Fibroblast of skin of back (primary cell): ENCODE measurements at regions not wholly inside any gene's neighbourhood (a gene's known extent, or its start where the extent isn't known, plus 50 kb on each side); places are given as distances from the start of the nearest gene placed in this dataset.
"Not testable (repeated sequence)": the region's sequence is repeated elsewhere in the genome, so short reads cannot be mapped to it uniquely, and the experiment has no call there.

Source experiments
- DNase-seq: peaks from one replicate; pipeline ENCODE4 v3.0.0-alpha.2; 2013

DNA sequence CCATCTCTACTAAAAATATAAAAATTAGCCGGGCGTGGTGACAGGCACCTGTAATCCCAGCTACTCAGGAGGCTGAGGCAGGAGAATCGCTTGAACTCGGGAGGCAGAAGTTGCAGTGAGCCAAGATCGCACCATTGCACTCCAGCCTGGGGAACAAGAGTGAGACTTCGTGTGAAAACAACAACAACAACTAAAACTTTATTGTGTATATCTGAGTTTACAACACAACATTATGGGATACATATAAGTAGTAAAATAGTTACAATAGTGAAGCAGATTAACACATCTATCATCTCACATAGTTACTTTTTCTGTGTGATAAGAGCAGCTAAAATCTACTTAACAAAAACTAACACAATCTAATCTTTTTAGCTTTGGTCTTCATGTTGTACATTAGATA is 132.4 kb upstream of the KLF6 start:
- DNase-seq = not testable (repeated sequence)

DNA sequence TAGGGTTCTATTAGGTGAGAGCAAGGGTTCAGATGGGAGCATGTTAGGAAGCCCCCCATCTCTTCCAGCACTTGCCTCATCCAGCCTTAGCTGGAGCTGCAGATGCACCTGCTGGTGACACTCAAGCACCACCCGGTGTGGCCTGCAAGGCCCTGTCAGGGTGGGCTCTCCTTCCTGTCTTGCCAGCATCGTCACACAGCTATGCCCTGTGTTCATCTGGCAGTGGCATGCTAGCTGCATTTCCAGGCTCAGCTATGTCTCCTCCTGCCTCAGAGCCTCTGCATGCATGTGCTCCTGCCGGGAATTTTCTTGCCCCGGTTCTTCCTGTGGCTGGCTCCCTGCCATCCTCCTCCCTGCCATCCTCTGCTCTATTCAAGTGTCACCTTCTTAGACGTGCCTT is 129.7 kb upstream of the KLF6 start:
- DNase-seq = no peak

DNA sequence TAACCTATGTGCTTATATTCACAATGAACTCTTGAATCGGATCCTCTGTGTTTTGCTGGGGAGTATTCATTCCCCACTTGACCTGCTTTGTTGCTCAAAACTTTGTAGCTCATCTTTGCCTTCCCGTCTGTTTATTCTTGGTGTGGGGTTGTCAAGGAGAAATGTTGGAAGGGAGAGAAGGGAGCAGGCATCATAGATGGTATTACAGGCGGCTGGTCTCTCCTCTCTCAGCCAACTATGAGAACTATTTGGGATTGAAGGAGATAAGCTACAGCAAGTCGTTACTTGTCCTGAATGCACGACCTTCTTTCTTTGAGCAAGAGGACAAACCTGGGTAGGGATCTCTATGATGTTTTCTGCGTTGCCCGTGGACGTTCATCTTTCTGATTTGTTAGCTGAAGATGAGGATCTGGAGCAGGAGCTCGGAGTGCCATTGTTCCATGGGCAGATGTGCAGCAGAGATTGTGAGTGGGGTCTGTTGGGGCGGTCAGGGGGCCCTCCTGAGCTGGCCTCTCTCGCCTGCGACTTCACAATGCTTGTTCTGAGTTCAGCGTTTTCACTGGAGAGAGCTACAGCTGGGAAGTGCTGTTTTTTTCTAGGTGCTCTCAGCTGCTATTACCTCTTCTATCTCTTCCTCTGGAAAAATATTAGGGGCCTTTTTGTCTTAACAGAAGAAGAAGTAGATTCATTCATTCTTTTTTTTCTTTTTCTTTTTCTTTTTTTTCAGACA is 126.9 kb upstream of the KLF6 start:
- no peak for DNase-seq

DNA sequence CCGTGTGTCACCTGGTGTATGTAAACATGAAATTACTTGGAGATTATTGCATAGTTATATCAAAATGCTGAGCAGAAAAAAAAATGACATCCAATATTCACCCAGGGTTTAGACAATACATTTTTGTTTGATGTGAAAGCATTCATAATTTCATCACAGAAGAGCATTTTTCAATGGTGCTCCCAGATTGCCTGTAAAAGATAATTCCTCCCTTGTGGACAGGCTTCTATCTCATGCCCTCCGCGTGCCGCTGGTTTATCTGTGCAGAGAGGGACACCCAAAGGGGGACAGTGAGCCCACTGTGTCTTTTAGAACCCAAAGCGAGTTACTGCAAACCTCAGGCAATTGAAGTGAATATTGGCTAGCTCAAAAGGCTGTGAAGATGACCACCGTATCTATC is 126.2 kb upstream of the KLF6 start:
- DNase-seq = no peak

DNA sequence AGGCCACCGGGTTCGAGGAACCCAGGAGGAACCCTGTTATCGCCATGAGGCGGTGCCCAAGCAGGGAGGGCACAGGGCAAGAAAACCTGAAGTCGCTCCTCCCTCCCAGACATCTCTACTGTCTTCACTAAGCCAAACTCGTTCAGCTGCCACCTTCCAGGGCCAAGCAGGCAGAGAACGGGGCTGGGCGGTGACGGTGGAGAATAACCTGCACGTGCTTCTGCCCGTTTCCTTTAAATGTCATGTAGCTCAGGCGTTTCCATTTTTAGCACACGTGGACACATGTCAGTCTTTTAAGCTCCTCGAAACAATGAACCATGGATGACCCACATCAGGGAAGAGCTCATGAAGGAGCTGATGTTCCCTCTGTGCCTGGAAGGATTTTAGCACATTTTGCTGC is 124.3 kb upstream of the KLF6 start:
- no peak for DNase-seq

DNA sequence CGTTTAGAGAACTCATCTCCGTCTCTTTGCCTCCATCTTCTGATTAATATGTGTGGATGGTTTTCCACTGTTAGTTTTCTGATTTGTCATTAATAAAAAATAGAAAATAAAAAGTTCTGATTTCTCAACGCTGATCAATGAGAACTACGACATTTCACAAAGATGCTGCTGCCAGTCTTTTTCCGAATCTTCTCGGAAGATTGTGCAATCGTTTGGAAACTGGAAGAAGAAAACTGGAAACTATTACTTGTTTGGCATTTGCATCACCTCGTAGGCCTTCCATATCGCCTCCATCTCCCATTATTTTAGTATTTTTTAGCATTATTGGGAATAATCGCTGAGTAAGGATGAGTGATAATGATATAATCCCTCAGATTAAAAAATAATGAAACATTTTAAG is 123.2 kb upstream of the KLF6 start:
- DNase-seq = no peak

DNA sequence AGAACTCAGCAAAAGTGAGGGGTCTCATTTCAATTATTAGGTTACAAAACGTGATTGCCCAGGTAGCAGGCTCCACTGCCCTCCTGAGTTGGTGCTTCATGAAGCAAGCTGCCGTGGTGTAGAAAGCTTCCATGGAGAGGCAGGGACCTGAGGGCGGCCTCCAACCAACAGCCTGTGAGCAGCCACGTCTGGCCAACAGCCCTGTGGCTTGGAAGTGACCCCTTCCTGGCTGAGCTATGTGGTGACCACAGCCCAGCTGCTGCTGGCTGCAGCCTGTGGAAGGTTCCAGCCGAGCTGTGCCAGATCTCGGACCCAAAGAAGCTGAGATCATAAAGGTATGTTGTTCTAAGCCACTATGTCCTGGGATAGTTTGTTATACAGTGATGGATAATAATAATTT is 122.5 kb upstream of the KLF6 start:
- DNase-seq = no peak

DNA sequence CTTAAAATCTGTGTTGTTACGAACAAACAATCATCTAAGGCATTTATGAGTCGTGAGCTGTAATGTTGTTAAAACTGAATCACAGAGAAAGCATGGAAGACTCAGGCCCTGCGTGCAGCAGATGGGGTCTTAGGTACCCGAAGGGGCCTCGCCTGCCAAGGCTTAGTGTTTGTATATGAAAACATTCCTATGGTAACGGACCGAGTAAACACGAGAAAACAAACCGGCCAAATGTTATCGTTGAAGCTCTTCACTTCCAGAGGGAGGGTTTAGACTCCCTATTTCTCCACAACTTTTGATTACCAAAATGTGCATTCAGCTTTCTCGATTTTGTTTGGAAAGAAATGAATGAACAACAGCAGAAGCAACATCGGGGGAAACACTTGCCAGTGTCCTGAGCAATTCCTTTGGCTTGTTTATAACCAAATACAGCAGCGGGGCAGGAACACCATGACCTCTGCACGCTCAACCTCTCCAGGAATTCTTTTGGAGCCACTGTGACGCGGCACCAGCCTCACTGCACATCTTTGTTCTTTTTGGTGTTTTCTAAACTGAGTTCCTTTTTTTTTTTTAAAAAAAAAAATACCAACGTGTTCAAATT is 121.6 kb upstream of the KLF6 start:
- DNase-seq = peak; percentile 82

DNA sequence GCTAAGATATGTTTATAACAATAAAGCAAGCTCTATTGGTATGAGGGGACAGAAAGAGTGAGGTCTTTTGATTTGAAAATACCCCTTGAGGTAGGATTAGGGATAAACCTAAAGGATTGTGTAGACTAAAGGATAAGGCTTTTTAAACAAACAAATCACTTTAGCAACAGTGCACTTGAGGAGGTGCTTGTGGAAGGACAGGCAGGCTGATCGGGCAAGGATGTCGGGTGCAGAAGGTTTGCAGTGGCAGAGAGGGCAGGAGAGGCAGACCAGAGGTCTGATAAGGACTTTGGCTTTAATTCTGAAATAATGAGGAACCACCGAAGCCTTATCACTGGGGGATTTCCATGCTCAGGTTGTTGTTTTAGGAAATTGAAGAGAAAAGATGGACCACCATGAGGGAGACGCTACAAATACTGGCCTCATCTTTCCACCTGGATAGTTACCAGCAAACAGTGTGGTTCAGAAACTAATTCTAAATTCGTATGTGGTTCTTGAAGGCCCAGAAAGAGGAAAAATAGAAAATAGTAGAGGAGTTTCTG is 119.5 kb upstream of the KLF6 start:
- no peak for DNase-seq

DNA sequence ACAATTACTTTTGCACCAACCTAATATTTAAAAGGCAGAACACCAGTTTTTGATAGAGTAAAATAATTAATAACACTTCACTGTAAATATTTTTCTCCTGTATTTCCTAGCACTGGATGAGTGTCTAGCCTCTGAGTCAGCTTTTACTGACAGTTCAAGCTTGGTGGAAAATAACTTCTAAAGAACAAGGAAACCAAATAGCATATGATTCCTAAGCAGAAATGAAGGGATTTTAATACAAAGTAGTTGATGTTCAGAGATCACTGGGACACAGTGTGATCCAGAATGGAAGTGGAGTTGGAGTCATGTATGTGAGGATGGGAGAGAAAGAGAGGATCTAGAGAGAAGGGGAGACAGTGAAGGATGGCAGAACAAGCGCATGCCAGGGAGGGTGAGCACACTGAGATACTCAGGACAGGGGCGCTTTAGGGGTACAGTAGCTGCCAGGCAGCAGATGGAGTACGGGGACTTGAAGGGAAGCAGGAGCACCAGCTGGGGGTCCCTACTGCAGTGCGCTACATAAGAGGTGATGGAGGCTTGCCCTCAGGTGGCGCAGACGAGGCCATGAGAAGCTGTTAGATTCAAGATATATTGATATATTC is 117.9 kb upstream of the KLF6 start:
- DNase-seq = peak; percentile 58

DNA sequence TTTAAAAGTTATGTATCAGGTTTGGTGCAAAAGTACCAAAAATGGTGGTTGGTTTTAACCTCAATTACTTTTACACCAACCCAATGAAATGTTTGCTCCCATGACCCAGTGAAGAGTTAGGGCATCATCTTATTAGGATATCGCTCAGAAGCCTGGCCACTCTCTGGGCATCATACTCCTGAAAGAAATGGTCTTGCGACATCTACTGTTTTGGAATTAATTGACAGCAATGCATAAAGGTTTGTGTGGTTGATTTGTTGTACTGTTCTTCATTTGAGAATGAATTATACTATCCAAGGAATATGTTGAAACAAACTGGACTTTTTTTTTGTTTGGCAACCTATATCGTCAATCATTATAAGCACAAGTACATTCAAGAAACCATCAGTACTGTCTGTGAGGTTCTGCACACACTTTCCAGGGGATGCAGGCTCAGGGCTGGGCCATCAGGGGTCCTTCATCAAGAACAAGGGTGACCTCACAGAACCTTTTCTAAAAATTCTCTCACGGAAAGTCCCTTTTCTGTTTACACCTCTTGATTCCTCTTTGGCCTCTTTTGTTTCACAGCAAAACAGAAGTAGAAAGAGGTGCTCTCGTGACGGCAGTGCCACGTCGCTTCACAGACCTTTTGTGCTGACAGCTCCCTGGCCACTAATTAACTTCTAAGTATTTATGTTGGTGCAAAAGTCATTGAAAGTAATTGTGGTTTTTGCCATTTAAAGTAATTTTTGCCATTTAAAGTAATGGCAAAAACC is 117.2 kb upstream of the KLF6 start:
- DNase-seq = no peak

DNA sequence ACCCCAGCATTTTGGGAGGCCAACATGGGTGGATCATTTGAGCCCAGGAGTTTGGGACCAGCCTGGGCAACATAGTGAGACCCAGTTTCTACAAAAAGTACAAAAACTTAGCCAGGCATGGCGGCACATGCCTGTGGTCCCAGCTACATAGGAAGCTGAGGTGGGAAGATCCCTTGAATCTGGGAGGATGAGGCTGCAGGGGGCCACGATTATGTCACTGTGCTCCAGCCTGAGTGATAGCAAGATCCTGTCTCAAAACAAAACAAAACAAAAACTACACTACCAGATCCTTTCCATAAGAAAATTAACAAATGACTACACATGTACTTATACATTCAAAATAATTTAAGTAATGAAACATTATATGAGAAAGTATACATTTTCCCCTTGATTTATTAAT is 116.4 kb upstream of the KLF6 start:
- DNase-seq = no peak

DNA sequence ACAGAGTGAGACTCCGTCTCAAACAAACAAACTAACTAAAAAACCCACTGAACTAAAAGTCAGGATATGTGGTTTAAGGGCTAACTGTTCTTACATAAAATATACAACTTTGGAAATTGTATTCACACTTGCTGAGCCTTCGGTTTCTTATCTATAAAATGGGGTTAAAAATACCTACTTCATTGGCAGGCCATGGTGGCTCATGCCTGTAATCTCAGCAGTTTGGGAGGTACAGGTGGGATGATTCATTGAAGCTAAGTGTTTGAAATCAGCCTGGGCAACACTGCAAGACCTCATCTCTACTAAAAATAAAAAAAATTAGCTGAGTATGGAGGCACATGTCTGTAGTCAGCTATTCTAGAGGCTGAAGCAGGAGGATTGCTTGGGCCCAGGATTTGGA is 115.4 kb upstream of the KLF6 start:
- DNase-seq = no peak

DNA sequence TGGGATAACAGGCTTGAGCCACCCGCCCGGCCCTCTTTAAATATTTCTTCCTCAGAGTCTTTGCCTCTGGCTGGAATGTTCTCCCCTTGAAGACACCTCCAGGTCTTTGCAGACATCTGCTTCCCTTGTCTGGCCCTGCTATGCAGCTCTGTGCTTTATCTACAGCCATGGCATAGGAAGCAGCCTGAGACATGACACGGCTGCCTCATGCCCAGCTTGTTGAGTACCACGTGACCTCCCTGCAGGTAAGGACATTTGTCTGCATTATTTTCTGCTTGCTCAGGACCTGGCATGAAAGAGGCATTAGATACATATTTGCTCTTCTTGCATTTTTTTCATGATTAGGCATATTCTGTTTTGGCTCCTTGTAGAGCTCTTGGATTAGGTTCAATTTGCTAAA is 113.8 kb upstream of the KLF6 start:
- DNase-seq = no peak

DNA sequence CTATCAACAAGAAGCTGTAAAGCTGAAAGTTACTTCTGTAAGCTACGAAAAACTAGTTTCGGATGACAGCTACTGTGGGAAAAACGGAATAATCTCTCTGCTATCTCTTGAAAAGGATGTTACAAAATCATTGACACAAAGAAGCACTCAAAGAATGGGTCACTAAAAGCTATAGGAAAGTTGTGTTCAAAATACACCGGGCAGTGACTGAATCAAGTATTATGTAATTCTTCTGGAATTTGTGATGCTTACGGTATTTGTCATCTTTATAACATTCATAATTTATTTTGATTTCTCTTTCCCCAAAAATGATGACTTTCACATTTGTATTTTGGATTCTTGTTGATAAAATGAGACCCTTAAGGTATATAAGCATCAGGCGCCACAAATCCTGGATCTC is 112.1 kb upstream of the KLF6 start:
- DNase-seq = peak; percentile 87

DNA sequence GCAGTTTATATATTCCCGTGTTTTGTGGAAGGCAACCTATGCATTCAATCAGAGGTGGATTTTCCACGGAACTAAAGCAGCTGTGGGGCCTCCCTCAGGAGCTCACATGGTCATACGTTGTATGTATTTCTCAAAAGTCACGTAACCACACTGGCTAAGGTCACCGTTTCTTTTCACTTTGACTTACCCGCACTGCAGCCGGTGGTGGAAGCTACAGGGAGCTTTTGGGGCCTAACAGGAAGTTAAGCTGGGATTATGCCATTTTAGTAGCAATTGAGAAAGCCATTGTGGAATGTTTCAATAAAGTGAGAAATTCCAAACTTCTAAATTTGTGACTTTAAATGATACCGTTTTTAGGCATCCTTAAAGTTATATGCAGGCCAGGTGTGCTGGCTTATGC is 111.2 kb upstream of the KLF6 start:
- DNase-seq = no peak

DNA sequence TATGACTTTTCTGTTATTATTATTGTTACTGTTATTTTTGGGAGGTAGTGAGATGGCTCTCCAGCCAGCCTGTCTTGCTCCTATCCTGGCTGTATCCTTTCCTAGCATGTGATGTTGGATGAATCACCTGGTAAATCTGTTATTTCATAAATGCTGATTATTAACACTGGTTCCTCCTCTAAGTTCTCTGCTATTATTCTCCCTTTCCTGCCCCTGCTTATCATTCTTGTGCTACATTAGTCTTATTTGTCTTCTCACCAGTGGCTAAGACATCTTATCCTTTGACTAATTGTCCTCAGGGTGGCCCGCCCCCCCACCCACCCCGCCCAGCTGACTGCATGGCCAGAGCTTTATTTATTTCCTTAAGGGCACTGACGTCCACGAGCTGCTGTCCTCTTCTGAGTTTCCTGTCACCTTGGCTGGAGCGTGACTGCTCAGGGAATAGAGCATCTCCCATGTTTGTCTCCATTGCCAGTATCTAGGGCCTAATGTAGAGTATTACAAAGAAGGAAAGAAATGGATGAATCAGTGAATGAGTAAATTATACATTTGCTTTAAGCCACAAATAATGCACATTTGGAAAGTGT is 110.1 kb upstream of the KLF6 start:
- DNase-seq = peak; percentile 75

DNA sequence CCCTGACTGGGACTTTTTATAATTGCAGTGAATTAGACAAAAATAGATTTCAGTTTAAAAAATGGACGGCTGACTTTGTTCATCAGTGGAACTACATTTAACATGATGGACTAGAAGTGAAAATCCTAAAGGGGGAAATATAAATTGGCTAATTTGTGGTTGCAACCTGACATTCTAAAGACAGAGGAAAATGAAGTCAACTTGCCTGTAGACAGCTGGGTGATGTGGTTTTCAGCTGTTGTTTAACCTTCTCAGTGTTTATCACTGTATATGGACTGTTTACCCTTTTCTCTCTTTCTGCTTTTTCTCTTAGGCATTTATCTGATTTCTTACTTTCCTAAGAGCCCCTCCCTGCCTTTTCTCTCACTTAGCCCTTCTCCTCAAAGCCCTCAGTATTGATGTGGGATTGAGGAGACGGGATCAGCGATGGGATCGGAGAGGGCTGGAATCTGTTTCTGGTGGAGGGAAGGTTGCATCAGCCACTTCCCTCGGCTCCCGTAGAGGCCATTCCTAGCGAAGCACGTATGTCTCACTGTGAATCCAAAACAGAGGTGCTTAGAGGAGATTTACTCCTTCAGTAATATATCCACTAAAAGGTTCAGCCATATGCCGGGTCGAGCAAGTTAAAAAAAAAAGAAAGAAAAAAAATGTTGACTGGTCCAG is 109.0 kb upstream of the KLF6 start:
- no peak for DNase-seq

DNA sequence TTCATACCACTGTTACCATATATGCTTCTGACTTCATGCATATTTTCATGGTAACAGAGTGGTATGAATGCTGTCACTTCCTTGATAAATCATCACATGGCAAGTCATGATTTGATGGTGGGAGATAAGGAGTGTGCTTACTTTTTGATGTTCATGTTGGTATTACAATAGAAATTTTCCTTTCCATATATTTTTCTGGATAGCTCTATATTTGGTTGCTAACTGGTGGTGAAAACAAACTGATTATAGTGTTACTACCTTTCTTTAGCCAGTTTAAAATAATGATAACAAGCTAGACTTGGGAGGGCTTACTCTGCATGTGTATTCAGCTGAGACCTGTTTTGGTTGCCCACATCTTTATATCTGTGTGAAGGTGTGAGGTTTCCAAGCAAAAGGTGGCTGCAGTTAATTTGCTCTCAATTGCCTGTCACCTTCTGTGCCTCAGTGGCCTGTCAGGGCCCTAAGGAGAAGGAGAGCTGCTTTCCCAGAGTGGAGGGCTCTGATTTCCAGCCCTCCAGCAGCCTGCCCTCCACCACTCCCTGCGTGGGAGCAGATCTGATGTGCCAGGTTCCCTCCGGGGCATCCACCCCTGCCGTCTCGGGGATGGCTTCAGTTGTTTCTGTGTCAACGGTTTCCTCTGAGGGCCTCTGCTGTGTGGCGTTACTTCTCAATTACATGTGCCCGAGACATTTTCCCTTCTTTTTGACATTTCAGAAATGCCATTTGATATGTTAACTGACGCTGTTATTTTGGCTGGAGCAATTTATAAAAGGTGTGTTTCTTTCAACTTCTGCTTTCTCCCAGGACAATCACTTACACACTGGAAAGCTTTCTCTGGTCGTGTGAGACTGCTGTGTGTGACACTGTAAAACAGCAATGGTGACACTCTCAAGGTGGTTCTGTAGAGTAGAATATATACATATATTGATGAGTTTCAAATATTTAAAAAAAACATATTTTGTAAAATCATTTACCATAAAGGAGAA is 107.7 kb upstream of the KLF6 start:
- peak; percentile 87 for DNase-seq

DNA sequence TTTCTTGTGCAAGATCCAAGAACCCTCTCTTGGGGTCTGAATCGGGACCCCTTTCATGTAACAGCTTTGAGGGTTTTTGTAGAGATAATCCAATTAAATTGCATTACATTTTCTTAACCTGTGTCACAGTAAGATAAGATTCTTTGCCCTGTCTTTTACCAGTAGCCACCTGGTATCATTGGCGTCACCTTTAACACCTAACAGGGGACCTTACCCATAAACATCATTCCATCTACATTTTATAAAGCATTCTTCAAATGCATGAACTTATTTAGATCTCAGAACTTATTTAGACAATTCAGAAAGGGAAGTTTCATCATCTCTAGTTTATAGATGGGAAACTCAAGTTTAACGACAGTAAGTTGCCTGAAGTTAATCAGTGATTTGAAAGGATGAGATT is 106.4 kb upstream of the KLF6 start:
- no peak for DNase-seq
